H7 (cell line): ENCODE measurements at regions not wholly inside any gene's neighbourhood (a gene's known extent, or its start where the extent isn't known, plus 50 kb on each side); places are given as distances from the start of the nearest gene placed in this dataset.

ENCODE experiments used
- DNase-seq: peaks from one replicate; pipeline ENCODE4 v3.0.0; 2012
- H3K27me3 ChIP-seq: 2 replicates; pipeline ENCODE4 v1.6.0; 2011; ENCODE audit warnings: mild to moderate bottlenecking, low read length; ENCODE audit not compliant: control insufficient read depth, insufficient read depth
- H3K36me3 ChIP-seq: replicated peaks from 2 replicates; pipeline ENCODE4 v1.5.1; 2011; ENCODE audit warnings: low read length; ENCODE audit not compliant: control insufficient read depth, insufficient read depth
- H3K4me3 ChIP-seq: 2 replicates; pipeline ENCODE4 v1.5.1; 2011; ENCODE audit warnings: low read depth, mild to moderate bottlenecking, control low read depth, low read length, moderate library complexity; ENCODE audit not compliant: insufficient read depth

- Histone ChIP-seq H3K36me3 (no peaks in the 10 kb centered on the region), H3K4me3 (no peak overlapping the region), H3K27me3 (no peaks in the 10 kb centered on the region)
- no peak for DNase-seq
Measured at GRCh38 chr3:174662653-174663052, 196.5 kb upstream of the NAALADL2 start.

GRCh38 chr3:174667386-174667785 lies 191.7 kb upstream of the NAALADL2 start:
- Histone ChIP-seq H3K27me3 (no peaks in the 10 kb centered on the region), H3K4me3 (no peak overlapping the region), H3K36me3 (no peaks in the 10 kb centered on the region)
- DNase-seq = no peak

GRCh38 chr3:174675406-174675805 lies 183.7 kb upstream of the NAALADL2 start:
- Histone ChIP-seq H3K27me3 (no peaks in the 10 kb centered on the region), H3K4me3 (no peak overlapping the region), H3K36me3 (no peaks in the 10 kb centered on the region)
- DNase-seq = no peak

GRCh38 chr3:174681784-174682183 lies 177.3 kb upstream of the NAALADL2 start:
- Histone ChIP-seq H3K27me3 (no peaks in the 10 kb centered on the region), H3K36me3 (no peaks in the 10 kb centered on the region), H3K4me3 (no peak overlapping the region)
- no peak for DNase-seq

GRCh38 chr3:174685796-174686195 lies 173.3 kb upstream of the NAALADL2 start:
- Histone ChIP-seq H3K36me3 (no peaks in the 10 kb centered on the region), H3K4me3 (no peak overlapping the region), H3K27me3 (no peaks in the 10 kb centered on the region)
- DNase-seq = no peak

GRCh38 chr3:174697310-174697709 lies 161.8 kb upstream of the NAALADL2 start:
- no peak overlapping the region for H3K4me3 ChIP-seq
- no peaks in the 10 kb centered on the region for H3K27me3 ChIP-seq
- H3K36me3 ChIP-seq = no peaks in the 10 kb centered on the region
- no peak for DNase-seq

- no peak overlapping the region for H3K4me3 ChIP-seq
- peak; percentile 30 for DNase-seq
- no peaks in the 10 kb centered on the region for H3K36me3 ChIP-seq
- no peaks in the 10 kb centered on the region for H3K27me3 ChIP-seq
Measured at GRCh38 chr3:174700736-174701135, 158.4 kb upstream of the NAALADL2 start.

- Histone ChIP-seq H3K4me3 (no peak overlapping the region), H3K36me3 (no peaks in the 10 kb centered on the region), H3K27me3 (no peaks in the 10 kb centered on the region)
- no peak for DNase-seq
Measured at GRCh38 chr3:174710612-174711011, 148.5 kb upstream of the NAALADL2 start.

- H3K4me3 ChIP-seq = no peak overlapping the region
- H3K36me3 ChIP-seq = no peaks in the 10 kb centered on the region
- no peak for DNase-seq
- H3K27me3 ChIP-seq = no peaks in the 10 kb centered on the region
Measured at GRCh38 chr3:174715386-174715785, 143.7 kb upstream of the NAALADL2 start.

GRCh38 chr3:174716956-174717505 lies 142.1 kb upstream of the NAALADL2 start:
- H3K27me3 ChIP-seq = no peaks in the 10 kb centered on the region
- no peak overlapping the region for H3K4me3 ChIP-seq
- no peak for DNase-seq
- H3K36me3 ChIP-seq = no peaks in the 10 kb centered on the region

GRCh38 chr3:174720717-174721116 lies 138.4 kb upstream of the NAALADL2 start:
- no peak for DNase-seq
- no peaks in the 10 kb centered on the region for H3K27me3 ChIP-seq
- H3K36me3 ChIP-seq = no peaks in the 10 kb centered on the region
- no peak overlapping the region for H3K4me3 ChIP-seq

- Histone ChIP-seq H3K36me3 (no peaks in the 10 kb centered on the region), H3K4me3 (no peak overlapping the region), H3K27me3 (no peaks in the 10 kb centered on the region)
- no peak for DNase-seq
Measured at GRCh38 chr3:174725303-174725702, 133.8 kb upstream of the NAALADL2 start.

GRCh38 chr3:174737966-174738365 lies 121.2 kb upstream of the NAALADL2 start:
- Histone ChIP-seq H3K4me3 (no peak overlapping the region), H3K27me3 (no peaks in the 10 kb centered on the region), H3K36me3 (no peaks in the 10 kb centered on the region)
- DNase-seq = no peak

GRCh38 chr3:174749143-174749542 lies 110.0 kb upstream of the NAALADL2 start:
- Histone ChIP-seq H3K36me3 (no peaks in the 10 kb centered on the region), H3K4me3 (no peak overlapping the region), H3K27me3 (no peaks in the 10 kb centered on the region)
- no peak for DNase-seq

- no peak overlapping the region for H3K4me3 ChIP-seq
- no peaks in the 10 kb centered on the region for H3K27me3 ChIP-seq
- no peak for DNase-seq
- no peaks in the 10 kb centered on the region for H3K36me3 ChIP-seq
Measured at GRCh38 chr3:174755833-174756829, 103.0 kb upstream of the NAALADL2 start.
